Suprapubic skin (tissue), 4 donors: ENCODE measurements at regions not wholly inside any gene's neighbourhood (a gene's known extent, or its start where the extent isn't known, plus 50 kb on each side); places are given as distances from the start of the nearest gene placed in this dataset.

Source experiments
- EP300 ChIP-seq: sonication (generic); formaldehyde crosslinking; IDR thresholded peaks from one replicate; pipeline ENCODE4 v1.6.1; 2017; ENCODE audit warnings: antibody characterized with exemption
- POLR2AphosphoS5 ChIP-seq, 3 donors: sonication (generic); formaldehyde crosslinking; IDR thresholded peaks; one replicate each; pipeline ENCODE4 v1.6.1; 2017; ENCODE audit warnings: antibody characterized with exemption in 3 of 3
- TF ChIP-seq, protein P1 (sequence below), 2 donors: fragments of 200-600 bp in 1 of 2; fragments of 450-650 bp in 1 of 2; sonication (generic) in 1 of 2; IDR thresholded peaks; one replicate each; pipeline ENCODE4 v1.5.1; 2016 to 2019; ENCODE audit warnings: antibody characterized with exemption in 2 of 2, mild to moderate bottlenecking in 1 of 2, moderate library complexity in 1 of 2

DNA sequence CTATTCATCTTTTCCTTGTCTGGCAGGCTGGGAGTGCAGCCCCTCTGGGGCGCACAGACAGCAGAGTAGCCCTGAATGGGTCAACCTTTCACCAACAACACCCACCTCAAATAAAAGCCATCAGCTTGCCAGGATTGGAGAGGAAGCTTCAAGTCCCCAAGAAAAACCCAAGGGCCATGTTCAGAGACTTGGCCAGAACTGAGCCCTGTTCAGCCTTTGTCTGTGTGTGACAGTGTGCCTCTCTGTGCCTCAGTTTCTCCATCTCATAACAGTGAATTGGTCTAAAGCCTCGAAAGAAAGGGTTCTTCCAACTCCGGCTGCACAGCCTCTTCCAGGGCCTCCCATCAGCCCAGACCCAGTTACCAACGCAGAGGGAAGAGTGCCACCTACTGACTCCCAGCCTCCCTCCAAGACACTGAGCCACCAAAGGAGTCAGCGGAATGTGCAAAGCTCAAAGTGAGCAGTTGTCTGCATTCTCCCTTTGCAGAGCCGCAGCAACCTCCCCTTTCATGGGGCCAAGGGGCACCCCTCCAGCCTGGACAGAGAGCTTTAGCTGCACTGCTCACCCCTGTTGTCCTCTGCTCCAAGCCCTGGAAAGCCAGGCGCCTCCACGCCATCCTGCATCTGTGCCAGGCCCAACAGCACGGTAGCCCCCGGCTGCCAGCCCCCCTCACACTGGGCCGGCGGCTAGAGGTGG is 82.7 kb upstream of the TOP1 start:
- TF ChIP-seq, protein P1, sequence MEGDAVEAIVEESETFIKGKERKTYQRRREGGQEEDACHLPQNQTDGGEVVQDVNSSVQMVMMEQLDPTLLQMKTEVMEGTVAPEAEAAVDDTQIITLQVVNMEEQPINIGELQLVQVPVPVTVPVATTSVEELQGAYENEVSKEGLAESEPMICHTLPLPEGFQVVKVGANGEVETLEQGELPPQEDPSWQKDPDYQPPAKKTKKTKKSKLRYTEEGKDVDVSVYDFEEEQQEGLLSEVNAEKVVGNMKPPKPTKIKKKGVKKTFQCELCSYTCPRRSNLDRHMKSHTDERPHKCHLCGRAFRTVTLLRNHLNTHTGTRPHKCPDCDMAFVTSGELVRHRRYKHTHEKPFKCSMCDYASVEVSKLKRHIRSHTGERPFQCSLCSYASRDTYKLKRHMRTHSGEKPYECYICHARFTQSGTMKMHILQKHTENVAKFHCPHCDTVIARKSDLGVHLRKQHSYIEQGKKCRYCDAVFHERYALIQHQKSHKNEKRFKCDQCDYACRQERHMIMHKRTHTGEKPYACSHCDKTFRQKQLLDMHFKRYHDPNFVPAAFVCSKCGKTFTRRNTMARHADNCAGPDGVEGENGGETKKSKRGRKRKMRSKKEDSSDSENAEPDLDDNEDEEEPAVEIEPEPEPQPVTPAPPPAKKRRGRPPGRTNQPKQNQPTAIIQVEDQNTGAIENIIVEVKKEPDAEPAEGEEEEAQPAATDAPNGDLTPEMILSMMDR (IDR thresholded peaks at IDR 0.05): peak in 1 of 2 donors; percentile 40
- TF ChIP-seq EP300 (no peak), POLR2AphosphoS5 (IDR thresholded peaks at IDR 0.05) (no peak)
